M059J (cell line): ENCODE measurements at regions not wholly inside any gene's neighbourhood (a gene's known extent, or its start where the extent isn't known, plus 50 kb on each side); places are given as distances from the start of the nearest gene placed in this dataset.

Experiments used
- DNase-seq: peaks from one replicate; pipeline ENCODE4 v3.0.0-alpha.2; 2012; ENCODE audit warnings: low read depth

- DNase-seq, result no peak
These were observed 126.6 kb upstream of the LRIG3 start for GRCh38 chr12:59046763-59047534.

- no peak for DNase-seq
These were observed 124.5 kb upstream of the LRIG3 start for GRCh38 chr12:59044791-59045190.

DNA sequence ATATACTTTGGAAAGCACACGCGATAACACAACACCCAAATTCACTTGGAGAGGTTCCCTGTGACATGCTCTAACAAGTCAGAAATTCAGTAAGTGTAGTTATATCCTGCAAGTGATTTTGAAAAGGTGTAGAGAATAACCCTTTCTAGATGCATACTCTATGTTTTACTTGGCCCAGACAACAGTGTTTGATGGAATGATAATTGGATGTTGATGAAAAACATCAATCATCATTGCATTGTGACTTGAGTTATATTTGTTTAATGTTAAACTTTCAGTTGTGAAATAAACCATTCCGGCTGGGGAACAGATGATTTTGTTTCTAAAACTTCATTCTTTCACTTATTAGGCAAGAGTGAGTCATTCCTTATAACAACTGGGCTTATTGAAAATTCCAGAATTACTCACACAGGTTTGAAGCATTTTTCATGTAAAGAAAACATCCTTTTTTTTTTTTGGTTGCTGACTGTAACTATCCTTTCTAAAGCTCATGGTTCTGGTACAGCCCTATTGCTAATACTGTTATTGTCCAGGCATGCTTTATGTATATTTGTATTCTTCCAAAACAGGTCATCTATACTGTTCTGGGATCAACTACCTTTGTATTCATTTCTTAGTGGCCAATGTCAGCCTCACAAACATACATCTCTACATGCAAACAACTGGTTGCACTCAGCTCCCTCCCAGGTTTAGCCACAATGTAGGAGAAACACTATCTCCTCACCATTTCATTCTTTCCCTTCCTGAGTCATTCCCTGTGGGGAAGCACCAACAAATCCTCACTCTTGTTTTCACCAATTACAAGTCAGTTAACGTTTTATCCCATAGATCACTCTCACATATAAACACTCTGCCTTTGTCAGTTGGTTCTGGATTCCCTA lies 121.2 kb upstream of the LRIG3 start:
- DNase-seq, result peak; percentile 85

- DNase-seq, result peak; percentile 78
These were observed 120.4 kb upstream of the LRIG3 start for GRCh38 chr12:59040656-59041055.

- no peak for DNase-seq
These were observed 119.7 kb upstream of the LRIG3 start for GRCh38 chr12:59040043-59040442.

DNA sequence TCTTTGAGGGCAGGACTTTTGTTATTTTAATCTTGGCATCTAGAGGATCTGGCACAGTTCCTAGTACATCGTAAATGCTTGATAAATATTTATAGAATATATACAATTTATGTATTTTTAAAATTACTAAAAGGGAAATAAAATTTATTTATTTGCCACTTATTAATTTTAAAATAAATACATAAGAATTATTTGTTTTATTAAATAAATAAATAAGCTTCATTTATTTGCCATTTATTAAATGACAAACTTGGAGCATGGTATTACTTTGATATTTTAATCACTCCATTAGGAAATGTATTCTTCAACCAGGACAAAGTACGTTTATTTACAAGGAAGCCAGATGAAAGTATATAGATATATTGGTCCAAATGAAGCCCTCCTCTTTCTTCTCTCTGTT lies 118.7 kb upstream of the LRIG3 start:
- no peak for DNase-seq

GRCh38 chr12:59036973-59037762 lies 116.9 kb upstream of the LRIG3 start:
- peak; percentile 85 for DNase-seq

- DNase-seq, result no peak
These were observed 116.0 kb upstream of the LRIG3 start for GRCh38 chr12:59036347-59036746.

DNA sequence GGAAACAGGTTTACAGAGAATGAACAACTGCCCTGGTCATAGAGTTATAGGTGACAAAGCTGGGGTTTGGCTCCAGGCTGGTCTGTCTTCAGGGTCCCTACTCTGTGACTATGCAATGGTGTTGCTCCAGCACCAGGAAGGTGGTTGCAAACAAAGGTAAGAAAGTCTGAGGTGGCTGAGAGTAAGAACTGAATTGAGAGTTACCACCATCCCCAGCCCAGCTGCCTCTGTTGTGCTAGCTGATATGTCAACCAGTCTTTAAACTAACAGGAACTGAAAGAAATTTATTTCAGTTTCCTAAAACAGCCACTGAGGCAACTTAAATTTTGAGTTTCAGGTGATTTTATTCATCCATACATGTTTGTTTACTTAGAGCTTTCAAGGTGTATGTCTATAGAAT lies 111.0 kb upstream of the LRIG3 start:
- DNase-seq, result no peak

DNA sequence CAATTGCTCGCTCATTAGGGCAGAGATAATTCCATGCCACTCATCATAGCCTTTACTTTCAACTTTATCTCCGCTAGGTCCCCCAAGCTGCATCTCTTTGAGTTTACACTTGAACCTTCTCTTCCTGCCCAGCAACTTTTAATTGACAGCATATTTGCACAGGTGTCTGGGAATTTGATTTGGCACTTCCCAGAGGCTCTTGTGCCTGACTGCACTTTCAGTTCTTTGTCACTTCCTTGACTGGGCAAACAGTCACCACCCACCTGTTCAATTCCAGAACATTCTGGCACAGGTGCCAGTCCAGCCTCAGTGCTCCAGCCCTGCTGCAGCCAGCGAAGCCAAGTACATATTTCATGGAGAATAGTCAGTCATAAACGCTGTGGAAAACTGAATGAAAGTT lies 110.1 kb upstream of the LRIG3 start:
- no peak for DNase-seq

- no peak for DNase-seq
These were observed 106.9 kb upstream of the LRIG3 start for GRCh38 chr12:59027199-59027598.

DNA sequence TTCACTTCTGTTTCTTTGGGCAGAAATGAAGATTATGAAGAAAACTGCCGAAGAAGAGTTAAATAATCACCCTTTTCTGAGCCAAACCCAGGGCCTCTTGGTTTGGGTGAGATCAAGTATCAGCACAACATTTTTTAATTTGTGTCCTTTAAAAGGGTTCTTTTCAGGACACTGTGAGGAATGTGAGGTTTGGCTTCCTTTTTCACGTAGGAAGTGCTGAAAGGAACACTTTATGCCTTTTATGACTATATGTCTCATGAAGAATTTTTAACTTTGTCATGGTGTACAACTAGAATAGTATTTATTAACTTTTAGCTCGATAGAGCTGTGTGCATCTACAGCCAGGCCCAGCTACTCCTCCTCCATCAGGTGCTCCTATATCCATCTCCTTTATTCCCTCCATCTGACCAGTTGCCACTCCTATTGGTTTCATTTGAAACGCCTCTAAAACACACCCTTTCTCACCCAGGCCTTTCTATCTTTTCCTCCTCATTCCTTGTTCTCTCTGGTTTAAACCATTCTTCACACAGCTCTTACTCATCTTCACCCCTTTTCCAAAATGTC lies 103.6 kb upstream of the LRIG3 start:
- peak; percentile 6 for DNase-seq

- DNase-seq, result no peak
These were observed 100.0 kb upstream of the LRIG3 start for GRCh38 chr12:59020073-59020946.

DNA sequence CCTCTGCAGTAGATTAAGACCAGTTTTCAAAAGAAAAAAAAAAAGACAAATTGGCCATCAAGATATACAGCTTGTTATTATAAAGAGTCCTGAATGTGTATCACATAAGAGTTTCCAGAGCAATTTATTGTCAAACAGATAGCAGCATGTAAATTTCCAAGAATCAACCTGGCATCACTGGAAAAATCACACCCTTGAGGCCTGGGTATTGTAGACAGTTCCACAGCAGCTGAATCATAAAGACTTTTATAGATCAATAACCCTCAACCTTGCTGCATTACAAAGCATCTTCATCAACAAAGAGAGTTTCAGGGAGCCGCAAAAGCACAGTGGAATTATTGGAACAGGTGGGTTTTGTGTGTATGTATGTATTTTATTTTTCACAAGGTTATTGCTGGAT lies 94.6 kb upstream of the LRIG3 start:
- DNase-seq, result no peak

GRCh38 chr12:59010941-59011340 lies 90.6 kb upstream of the LRIG3 start:
- DNase-seq, result no peak

- no peak for DNase-seq
These were observed 89.8 kb upstream of the LRIG3 start for GRCh38 chr12:59010118-59010517.

DNA sequence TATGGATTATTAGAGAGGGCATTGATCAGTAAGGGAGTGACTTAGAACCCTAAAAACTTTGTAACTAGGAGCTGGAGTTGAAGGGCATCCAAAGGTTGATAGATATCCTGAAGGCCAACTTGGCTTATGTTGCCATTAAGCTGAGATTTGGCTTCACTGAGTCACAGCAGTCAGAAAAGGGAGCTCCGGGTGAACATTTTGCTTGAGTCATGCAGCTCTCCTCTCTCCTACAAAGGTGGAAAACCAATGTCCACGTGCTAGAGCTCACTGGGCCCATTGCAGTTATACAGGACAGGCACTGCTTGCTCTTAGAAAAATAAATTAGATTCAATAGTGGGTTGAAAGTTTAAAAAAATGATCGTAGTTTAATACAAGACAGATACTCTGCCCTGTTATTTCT lies 87.3 kb upstream of the LRIG3 start:
- peak; percentile 17 for DNase-seq

- no peak for DNase-seq
These were observed 85.1 kb upstream of the LRIG3 start for GRCh38 chr12:59005193-59005955.

- DNase-seq, result no peak
These were observed 84.2 kb upstream of the LRIG3 start for GRCh38 chr12:59004456-59004855.

- DNase-seq, result no peak
These were observed 75.5 kb upstream of the LRIG3 start for GRCh38 chr12:58995666-58996363.
